ENCODE measurements at regions not wholly inside any gene's neighbourhood (a gene's known extent, or its start where the extent isn't known, plus 50 kb on each side); places are given as distances from the start of the nearest gene placed in this dataset.
A peak's percentile ranks its signal among the peaks of the same experiment; 100 is the strongest.
"Not testable (repeated sequence)": the region's sequence is repeated elsewhere in the genome, so short reads cannot be mapped to it uniquely, and the experiment has no call there.

- FAIRE-seq, result no peak
Observed at GRCh38 chr5:51172903-51173626, 210.2 kb upstream of the ISL1 start.

GRCh38 chr5:51181208-51181894, 201.9 kb upstream of the ISL1 start:
- no peak for FAIRE-seq

- no peak for FAIRE-seq
Observed at GRCh38 chr5:51185850-51186329, 197.4 kb upstream of the ISL1 start.

GRCh38 chr5:51188001-51188591, 195.2 kb upstream of the ISL1 start:
- FAIRE-seq, result no peak

- FAIRE-seq, result no peak
Observed at GRCh38 chr5:51194671-51195070, 188.6 kb upstream of the ISL1 start.

GRCh38 chr5:51201024-51201423, 182.2 kb upstream of the ISL1 start:
- FAIRE-seq, result no peak

- FAIRE-seq, result peak; percentile 17
Observed at GRCh38 chr5:51201708-51202107, 181.5 kb upstream of the ISL1 start.

- no peak for FAIRE-seq
Observed at GRCh38 chr5:51202161-51202560, 181.1 kb upstream of the ISL1 start.

GRCh38 chr5:51203598-51203997, 179.7 kb upstream of the ISL1 start:
- FAIRE-seq, result no peak

GRCh38 chr5:51208296-51208695, 175.0 kb upstream of the ISL1 start:
- no peak for FAIRE-seq

GRCh38 chr5:51214746-51215145, 168.5 kb upstream of the ISL1 start:
- FAIRE-seq, result no peak

- no peak for FAIRE-seq
Observed at GRCh38 chr5:51225789-51226742, 157.2 kb upstream of the ISL1 start.

- FAIRE-seq, result no peak
Observed at GRCh38 chr5:51227963-51228470, 155.2 kb upstream of the ISL1 start.

GRCh38 chr5:51230336-51230735, 152.9 kb upstream of the ISL1 start:
- FAIRE-seq, result no peak

- no peak for FAIRE-seq
Observed at GRCh38 chr5:51242456-51242855, 140.8 kb upstream of the ISL1 start.

GRCh38 chr5:51250957-51251356, 132.3 kb upstream of the ISL1 start:
- not testable (repeated sequence) for FAIRE-seq

- FAIRE-seq, result no peak
Observed at GRCh38 chr5:51271261-51271660, 112.0 kb upstream of the ISL1 start.

GRCh38 chr5:51273021-51273420, 110.2 kb upstream of the ISL1 start:
- no peak for FAIRE-seq

GRCh38 chr5:51273871-51274270, 109.4 kb upstream of the ISL1 start:
- FAIRE-seq, result no peak

- FAIRE-seq, result no peak
Observed at GRCh38 chr5:51275428-51275827, 107.8 kb upstream of the ISL1 start.

GRCh38 chr5:51276250-51276649, 107.0 kb upstream of the ISL1 start:
- FAIRE-seq, result no peak

- FAIRE-seq, result no peak
Observed at GRCh38 chr5:51278539-51278938, 104.7 kb upstream of the ISL1 start.
